ENCODE measurements at regions not wholly inside any gene's neighbourhood (a gene's known extent, or its start where the extent isn't known, plus 50 kb on each side); places are given as distances from the start of the nearest gene placed in this dataset.
"Not testable (repeated sequence)": the region's sequence is repeated elsewhere in the genome, so short reads cannot be mapped to it uniquely, and the experiment has no call there.

DNA sequence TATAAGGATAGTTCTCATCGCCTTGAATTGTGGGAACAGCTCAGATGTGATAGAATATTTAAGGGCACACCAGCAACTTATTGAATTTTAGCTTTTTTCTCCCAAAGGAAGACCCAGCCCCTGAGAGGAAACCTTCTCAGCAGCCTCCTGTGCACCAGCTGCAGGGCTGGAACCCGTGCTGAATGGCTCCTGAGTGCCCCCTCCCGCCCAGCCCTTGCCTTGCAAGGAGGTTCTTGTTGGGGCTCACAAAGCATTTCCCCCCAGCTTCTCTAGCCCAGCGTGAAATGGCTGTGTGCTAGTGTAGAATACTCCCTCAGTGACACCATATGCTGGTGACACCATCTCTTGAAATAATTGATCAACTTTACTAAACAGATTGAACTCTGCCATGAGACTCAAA lies 1227.4 kb downstream of the TMEM121 start:
- H2BK5ac ChIP-seq (ENCODE audit: low read depth, low read length); H3K4me2 ChIP-seq (ENCODE audit: insufficient read depth in 1 of 2, low read depth in 2 of 2, low read length in 2 of 2); H2BK12ac ChIP-seq (ENCODE audit: low read depth, low read length); H2AFZ ChIP-seq (ENCODE audit: low read length); H4K8ac ChIP-seq (ENCODE audit: extremely low read depth, insufficient read depth, low read length); H3K9me3 ChIP-seq (ENCODE audit: insufficient read depth in 2 of 2, low read depth in 1 of 2, low read length in 1 of 2); H3K27ac ChIP-seq (ENCODE audit: low read depth, low read length); CTCF ChIA-PET (ENCODE audit: partially characterized antibody); H2BK20ac ChIP-seq (ENCODE audit: low read length); H3K14ac ChIP-seq (ENCODE audit: insufficient read length); H3K4ac ChIP-seq (replicated peaks; ENCODE audit: insufficient read length, low read depth, low read length); H3K23me2 ChIP-seq (ENCODE audit: low read depth, low read length); H3K9ac ChIP-seq (replicated peaks in 1 of 4; ENCODE audit: extremely low read depth in 1 of 4, low read depth in 3 of 4, low read length in 3 of 4); H3K56ac ChIP-seq (replicated peaks; ENCODE audit: insufficient read length, low read depth, low read length); H4K91ac ChIP-seq (replicated peaks; ENCODE audit: insufficient read length, low read length); H3K79me1 ChIP-seq (ENCODE audit: low read depth, low read length); H3K79me2 ChIP-seq (ENCODE audit: control insufficient read depth in 1 of 2, insufficient read depth in 2 of 2, low read length in 2 of 2); H2BK120ac ChIP-seq (replicated peaks; ENCODE audit: low read depth, low read length); H3K23ac ChIP-seq (ENCODE audit: insufficient read length); H3K18ac ChIP-seq (ENCODE audit: extremely low read depth, low read length); H2BK15ac ChIP-seq (ENCODE audit: low read length); H3K27me3 ChIP-seq (replicated peaks in 1 of 4; ENCODE audit: control insufficient read depth in 3 of 4, extremely low read depth in 1 of 4, insufficient read depth in 3 of 4, low read length in 3 of 4); POLR2A ChIA-PET (ENCODE audit: partially characterized antibody); H3K4me3 ChIP-seq (ENCODE audit: extremely low read depth in 1 of 4, insufficient read depth in 2 of 4, low read depth in 3 of 4, low read length in 4 of 4); FAIRE-seq; H3K36me3 ChIP-seq (ENCODE audit: control insufficient read depth in 2 of 4, insufficient read depth in 4 of 4, low read length in 3 of 4); H3K4me1 ChIP-seq (replicated peaks in 1 of 4; ENCODE audit: control insufficient read depth in 3 of 4, insufficient read depth in 4 of 4, low read length in 3 of 4); H4K5ac ChIP-seq (ENCODE audit: insufficient read length, low read depth, low read length); H4K20me1 ChIP-seq (replicated peaks in 1 of 2; ENCODE audit: control insufficient read depth in 1 of 2, insufficient read depth in 2 of 2, low read length in 2 of 2); DNase-seq (ENCODE audit: low read depth in 1 of 2, low spot score in 2 of 2); H2AK5ac ChIP-seq (ENCODE audit: low read depth, low read length): not testable (repeated sequence)
- WGBS, 2 experiments (ENCODE audit: extremely low coverage in 1 of 2, insufficient coverage in 1 of 2, insufficient read length in 1 of 2, insufficient replicate concordance in 2 of 2, low coverage in 1 of 2, low lambda C conversion rate in 2 of 2, missing lambda C conversion rate in 1 of 2), result 40% methylated on average over 1 of the region's 4 CpGs; no CpG with 5 or more reads in 1 of the 2 experiments

DNA sequence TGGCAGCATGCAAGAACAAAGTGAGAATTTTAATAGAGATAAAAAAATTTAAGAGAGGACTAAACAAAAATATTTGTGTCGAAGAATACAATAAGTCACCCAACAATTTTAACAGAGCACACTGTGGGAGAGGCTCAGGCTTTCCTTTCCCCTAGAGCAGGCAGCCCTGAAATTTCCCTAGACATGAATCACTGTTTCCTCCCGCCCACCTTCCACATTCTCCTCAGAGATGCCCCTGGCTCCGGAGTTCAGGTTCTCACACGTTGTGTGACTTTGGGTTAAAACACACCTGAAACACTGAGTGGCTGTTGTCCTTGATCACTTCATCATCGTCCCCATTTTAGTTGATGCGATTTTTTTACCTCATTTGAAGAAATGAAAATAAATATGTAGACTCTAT lies 1231.1 kb downstream of the TMEM121 start:
- H4K8ac ChIP-seq (ENCODE audit: extremely low read depth, insufficient read depth, low read length); H3K79me1 ChIP-seq (ENCODE audit: low read depth, low read length); H3K4me1 ChIP-seq (replicated peaks in 1 of 4; ENCODE audit: control insufficient read depth in 3 of 4, insufficient read depth in 4 of 4, low read length in 3 of 4); H2BK15ac ChIP-seq (ENCODE audit: low read length); H3K18ac ChIP-seq (ENCODE audit: extremely low read depth, low read length); CTCF ChIA-PET (ENCODE audit: partially characterized antibody); H3K4me3 ChIP-seq (ENCODE audit: extremely low read depth in 1 of 4, insufficient read depth in 2 of 4, low read depth in 3 of 4, low read length in 4 of 4); H3K79me2 ChIP-seq (ENCODE audit: control insufficient read depth in 1 of 2, insufficient read depth in 2 of 2, low read length in 2 of 2); H3K36me3 ChIP-seq (ENCODE audit: control insufficient read depth in 2 of 4, insufficient read depth in 4 of 4, low read length in 3 of 4); H3K23me2 ChIP-seq (ENCODE audit: low read depth, low read length); H4K91ac ChIP-seq (replicated peaks; ENCODE audit: insufficient read length, low read length); H3K56ac ChIP-seq (replicated peaks; ENCODE audit: insufficient read length, low read depth, low read length); H4K20me1 ChIP-seq (replicated peaks in 1 of 2; ENCODE audit: control insufficient read depth in 1 of 2, insufficient read depth in 2 of 2, low read length in 2 of 2); H2AK5ac ChIP-seq (ENCODE audit: low read depth, low read length); H3K23ac ChIP-seq (ENCODE audit: insufficient read length); H2BK12ac ChIP-seq (ENCODE audit: low read depth, low read length); POLR2A ChIA-PET (ENCODE audit: partially characterized antibody); H3K4ac ChIP-seq (replicated peaks; ENCODE audit: insufficient read length, low read depth, low read length); H3K9ac ChIP-seq (replicated peaks in 1 of 4; ENCODE audit: extremely low read depth in 1 of 4, low read depth in 3 of 4, low read length in 3 of 4); H4K5ac ChIP-seq (ENCODE audit: insufficient read length, low read depth, low read length); H2BK120ac ChIP-seq (replicated peaks; ENCODE audit: low read depth, low read length); H2BK20ac ChIP-seq (ENCODE audit: low read length); H3K27ac ChIP-seq (ENCODE audit: low read depth, low read length); H3K4me2 ChIP-seq (ENCODE audit: insufficient read depth in 1 of 2, low read depth in 2 of 2, low read length in 2 of 2); H2BK5ac ChIP-seq (ENCODE audit: low read depth, low read length); H2AFZ ChIP-seq (ENCODE audit: low read length); H3K27me3 ChIP-seq (replicated peaks in 1 of 4; ENCODE audit: control insufficient read depth in 3 of 4, extremely low read depth in 1 of 4, insufficient read depth in 3 of 4, low read length in 3 of 4); FAIRE-seq; H3K14ac ChIP-seq (ENCODE audit: insufficient read length); DNase-seq (ENCODE audit: low read depth in 1 of 2, low spot score in 2 of 2): not testable (repeated sequence)
- WGBS, 2 experiments (ENCODE audit: extremely low coverage in 1 of 2, insufficient coverage in 1 of 2, insufficient read length in 1 of 2, insufficient replicate concordance in 2 of 2, low coverage in 1 of 2, low lambda C conversion rate in 2 of 2, missing lambda C conversion rate in 1 of 2), result 57% methylated on average over 6 of the region's 6 CpGs; no CpG with 5 or more reads in 1 of the 2 experiments
- H3K9me3 ChIP-seq (ENCODE audit: insufficient read depth in 2 of 2, low read depth in 1 of 2, low read length in 1 of 2), result peaks cover 0 to 15% of the 10 kb centered on the region in 2 experiments; a peak in 1 of 4 replicates

All from H1 (cell line).